ENCODE measurements at regions not wholly inside any gene's neighbourhood (a gene's known extent, or its start where the extent isn't known, plus 50 kb on each side); places are given as distances from the start of the nearest gene placed in this dataset.

GRCh38 chr10:80772596-80772995, 234.9 kb downstream of the SH2D4B start:
- TF ChIP-seq CTCF (IDR thresholded peaks at IDR 0.05; ENCODE audit: poor library complexity) (no peak), EZH2 (IDR thresholded peaks at IDR 0.05; ENCODE audit: borderline replicate concordance) (no peak)
